ENCODE measurements at regions not wholly inside any gene's neighbourhood (a gene's known extent, or its start where the extent isn't known, plus 50 kb on each side); places are given as distances from the start of the nearest gene placed in this dataset.

DNA sequence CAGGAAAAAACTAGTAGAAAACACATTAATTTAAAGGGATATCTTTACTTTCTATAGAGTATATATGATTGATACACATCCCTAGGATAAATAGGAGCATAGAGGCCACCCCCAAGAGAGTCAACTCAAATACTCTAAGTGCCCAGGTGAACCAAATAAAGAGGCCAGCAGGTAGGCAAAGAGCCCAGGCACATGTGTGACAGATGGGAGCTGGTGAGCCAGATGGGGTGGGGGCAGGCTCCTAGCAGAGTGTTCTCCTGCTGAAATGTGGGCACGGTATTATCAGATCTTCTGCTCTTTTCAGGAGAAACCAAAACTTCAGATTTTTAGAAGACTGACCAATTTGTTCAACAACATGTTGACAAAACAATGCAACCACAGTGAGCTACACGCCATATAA, 333.4 kb upstream of the PKN2 start:
- H3K79me2 ChIP-seq (ENCODE audit: low read length): no peaks in the 10 kb centered on the region
- intact Hi-C loops (cut with micrococcal nuclease): no loop called here
- no peak overlapping the region for H3K4me2 ChIP-seq (ENCODE audit: low read length)
- ChIA-PET POLR2A (ENCODE audit: unreplicated experiment) (no interaction called here), CTCF (no interaction called here)
- TF ChIP-seq EZH2 (IDR thresholded peaks at IDR 0.05; ENCODE audit: low read length, unreplicated experiment) (no peak), CTCF (conservative IDR thresholded peaks at IDR 0.05; ENCODE audit: low read depth, low read length) (no peak), EZH2phosphoT487 (IDR thresholded peaks at IDR 0.05; ENCODE audit: borderline replicate concordance, low read length) (no peak)
- no peaks in the 10 kb centered on the region for H3K4me1 ChIP-seq (ENCODE audit: insufficient read depth, low read length)
- no peaks in the 10 kb centered on the region for H3K9me2 ChIP-seq (replicated peaks; ENCODE audit: low read length)
- no peak overlapping the region for H3K4me3 ChIP-seq (ENCODE audit: low read length)
- no peaks in the 10 kb centered on the region for H3F3A ChIP-seq (ENCODE audit: low read length, unreplicated experiment)
- no peaks in the 10 kb centered on the region for H3K36me3 ChIP-seq (ENCODE audit: low read depth, low read length)
- no peak for ATAC-seq
- peaks cover 6% of the 10 kb centered on the region; the same call in 1 of the 2 replicates for H3K27me3 ChIP-seq (ENCODE audit: low read length)
- H3K9ac ChIP-seq (ENCODE audit: low read length): no peak overlapping the region
- no TSS peak for BruUV-seq (replicated peaks)
- no peaks in the 10 kb centered on the region for H4K20me1 ChIP-seq (ENCODE audit: low read length)
- no peak overlapping the region for H3K27ac ChIP-seq (ENCODE audit: low read length)
- H2AFZ ChIP-seq (ENCODE audit: low read length): no peak overlapping the region
- H3K9me3 ChIP-seq (ENCODE audit: low read length): no peaks in the 10 kb centered on the region
- no peak for DNase-seq

DNA sequence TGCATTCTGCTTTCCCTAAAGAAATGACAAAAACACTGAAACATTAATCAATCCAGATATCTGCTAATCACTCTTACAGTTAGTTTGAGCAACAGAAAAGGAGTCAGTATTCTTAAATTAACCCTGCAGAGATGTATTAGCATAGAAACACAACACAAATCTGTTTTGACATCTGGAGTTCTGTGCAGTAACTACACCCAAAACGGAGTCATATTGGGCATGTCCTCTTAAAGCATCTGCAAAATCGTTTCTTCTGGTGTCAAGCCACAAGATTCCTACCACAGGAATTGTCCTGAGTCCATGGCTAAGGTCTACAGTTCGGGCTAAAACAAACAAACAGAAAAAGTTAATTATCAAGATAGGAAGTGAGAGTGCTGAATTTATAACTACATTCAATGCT, 332.1 kb upstream of the PKN2 start:
- Histone ChIP-seq H3K4me3 (ENCODE audit: low read length) (no peak overlapping the region), H3K36me3 (ENCODE audit: low read depth, low read length) (no peaks in the 10 kb centered on the region), H2AFZ (ENCODE audit: low read length) (no peak overlapping the region), H3K4me2 (ENCODE audit: low read length) (no peak overlapping the region), H3K9ac (ENCODE audit: low read length) (no peak overlapping the region), H3K27me3 (ENCODE audit: low read length) (peaks cover 6% of the 10 kb centered on the region; the same call in 1 of the 2 replicates), H4K20me1 (ENCODE audit: low read length) (no peaks in the 10 kb centered on the region), H3F3A (ENCODE audit: low read length, unreplicated experiment) (no peaks in the 10 kb centered on the region), H3K4me1 (ENCODE audit: insufficient read depth, low read length) (no peaks in the 10 kb centered on the region), H3K79me2 (ENCODE audit: low read length) (no peaks in the 10 kb centered on the region), H3K9me3 (ENCODE audit: low read length) (no peaks in the 10 kb centered on the region), H3K9me2 (replicated peaks; ENCODE audit: low read length) (no peaks in the 10 kb centered on the region), H3K27ac (ENCODE audit: low read length) (no peak overlapping the region)
- no peak for DNase-seq
- intact Hi-C loops (cut with micrococcal nuclease): no loop called here
- ChIA-PET CTCF (no interaction called here), POLR2A (ENCODE audit: unreplicated experiment) (no interaction called here)
- no peak for ATAC-seq
- no TSS peak for BruUV-seq (replicated peaks)
- TF ChIP-seq EZH2 (IDR thresholded peaks at IDR 0.05; ENCODE audit: low read length, unreplicated experiment): no peak
- TF ChIP-seq EZH2phosphoT487 (IDR thresholded peaks at IDR 0.05; ENCODE audit: borderline replicate concordance, low read length): no peak
- TF ChIP-seq CTCF (conservative IDR thresholded peaks at IDR 0.05; ENCODE audit: low read depth, low read length): no peak

DNA sequence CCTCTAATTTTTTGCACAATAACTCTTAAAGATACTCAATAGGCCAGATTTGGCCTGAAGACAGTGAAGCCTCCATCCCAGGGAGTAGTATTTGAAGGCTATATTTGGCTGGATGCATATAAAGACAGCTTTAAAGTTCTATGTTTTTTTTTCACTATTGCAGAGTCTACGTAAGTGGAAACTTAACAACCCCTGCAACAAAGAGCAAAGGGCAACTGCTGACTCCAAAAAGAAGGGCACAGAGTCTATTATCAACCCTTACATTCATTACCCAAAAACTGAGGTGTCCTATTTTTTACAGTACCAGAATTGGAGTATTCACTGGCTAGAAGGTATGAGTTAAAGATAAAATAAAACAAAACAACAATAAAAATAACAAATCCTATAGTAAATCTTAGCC, 329.8 kb upstream of the PKN2 start:
- Histone ChIP-seq H3K4me2 (ENCODE audit: low read length) (no peak overlapping the region), H3K27ac (ENCODE audit: low read length) (no peak overlapping the region), H3K4me3 (ENCODE audit: low read length) (no peak overlapping the region), H3F3A (ENCODE audit: low read length, unreplicated experiment) (no peaks in the 10 kb centered on the region), H3K36me3 (ENCODE audit: low read depth, low read length) (no peaks in the 10 kb centered on the region), H3K4me1 (ENCODE audit: insufficient read depth, low read length) (no peaks in the 10 kb centered on the region), H3K79me2 (ENCODE audit: low read length) (no peaks in the 10 kb centered on the region), H3K9me3 (ENCODE audit: low read length) (no peaks in the 10 kb centered on the region), H3K9me2 (replicated peaks; ENCODE audit: low read length) (no peaks in the 10 kb centered on the region), H3K9ac (ENCODE audit: low read length) (no peak overlapping the region), H2AFZ (ENCODE audit: low read length) (no peak overlapping the region), H3K27me3 (ENCODE audit: low read length) (peaks cover 6% of the 10 kb centered on the region; the same call in 1 of the 2 replicates), H4K20me1 (ENCODE audit: low read length) (no peaks in the 10 kb centered on the region)
- CTCF ChIA-PET: no interaction called here
- DNase-seq (no peak), ATAC-seq (no peak)
- no TSS peak for BruUV-seq (replicated peaks)
- TF ChIP-seq EZH2 (IDR thresholded peaks at IDR 0.05; ENCODE audit: low read length, unreplicated experiment): no peak
- TF ChIP-seq CTCF (conservative IDR thresholded peaks at IDR 0.05; ENCODE audit: low read depth, low read length): no peak
- no peak for TF ChIP-seq EZH2phosphoT487 (IDR thresholded peaks at IDR 0.05; ENCODE audit: borderline replicate concordance, low read length)
- POLR2A ChIA-PET (ENCODE audit: unreplicated experiment): no interaction called here
- intact Hi-C loops (cut with micrococcal nuclease): no loop called here

Data from PC-3 (cell line).